GM12891 (cell line): ENCODE measurements at regions not wholly inside any gene's neighbourhood (a gene's known extent, or its start where the extent isn't known, plus 50 kb on each side); places are given as distances from the start of the nearest gene placed in this dataset.

Experiments
- DNase-seq: peaks from one replicate; pipeline ENCODE4 v3.0.0; 2011; ENCODE audit warnings: low spot score; ENCODE audit not compliant: insufficient read length
- FAIRE-seq: peaks from 2 replicates; lab custom pipeline; 2011; peaks lifted over from hg19 to GRCh38; lab: Jason Lieb, UNC
- PAX5 ChIP-seq: IDR thresholded peaks from 2 replicates; pipeline ENCODE4 v1.6.1; 2011; ENCODE audit warnings: low read length, moderate library complexity, mild to moderate bottlenecking; ENCODE audit not compliant: insufficient read depth, severe bottlenecking
- POLR2A ChIP-seq: IDR thresholded peaks from 2 replicates; pipeline ENCODE4 v1.6.1; 2011; ENCODE audit warnings: low read depth, low read length, control low read depth
- POLR2AphosphoS5 ChIP-seq: IDR thresholded peaks from 2 replicates; pipeline ENCODE4 v1.6.1; 2011; ENCODE audit warnings: low read depth, low read length, control low read depth
- POU2F2 ChIP-seq: IDR thresholded peaks from 2 replicates; pipeline ENCODE4 v1.6.1; 2011; ENCODE audit warnings: low read depth, mild to moderate bottlenecking, control low read depth, low read length, moderate library complexity
- SPI1 ChIP-seq: IDR thresholded peaks from 2 replicates; pipeline ENCODE4 v1.6.1; 2011; ENCODE audit warnings: low read depth, low read length, control low read depth
- TAF1 ChIP-seq: IDR thresholded peaks from 2 replicates; pipeline ENCODE4 v1.6.1; 2011; ENCODE audit warnings: low read depth, low read length, control low read depth

GRCh38 chrX:40511258-40511657, 69.5 kb upstream of the ATP6AP2 start:
- FAIRE-seq (no peak), DNase-seq (no peak)
- TF ChIP-seq POLR2AphosphoS5 (no peak), PAX5 (no peak), POU2F2 (no peak), POLR2A (no peak), SPI1 (no peak), TAF1 (no peak)

GRCh38 chrX:40508560-40508959, 72.2 kb upstream of the ATP6AP2 start:
- TF ChIP-seq POLR2AphosphoS5, result no peak
- no peak for TF ChIP-seq SPI1
- no peak for TF ChIP-seq PAX5
- no peak for TF ChIP-seq TAF1
- TF ChIP-seq POLR2A, result no peak
- no peak for TF ChIP-seq POU2F2
- DNase-seq (no peak), FAIRE-seq (no peak)

GRCh38 chrX:40506201-40506985, 74.4 kb upstream of the ATP6AP2 start:
- FAIRE-seq, result no peak
- no peak for DNase-seq
- no peak for TF ChIP-seq PAX5

GRCh38 chrX:40504801-40505605, 75.8 kb upstream of the ATP6AP2 start:
- FAIRE-seq (no peak), DNase-seq (no peak)
- TF ChIP-seq POLR2A, result no peak
- no peak for TF ChIP-seq PAX5
- TF ChIP-seq TAF1, result no peak
- TF ChIP-seq SPI1, result no peak
- no peak for TF ChIP-seq POLR2AphosphoS5
- no peak for TF ChIP-seq POU2F2

GRCh38 chrX:40503094-40503493, 77.7 kb upstream of the ATP6AP2 start:
- DNase-seq, result no peak
- TF ChIP-seq TAF1 (no peak), POLR2AphosphoS5 (no peak), POU2F2 (no peak), SPI1 (no peak), PAX5 (no peak), POLR2A (no peak)
- no peak for FAIRE-seq

GRCh38 chrX:40502688-40503087, 78.1 kb upstream of the ATP6AP2 start:
- no peak for DNase-seq
- no peak for FAIRE-seq
- TF ChIP-seq POLR2A (no peak), SPI1 (no peak), TAF1 (no peak), POU2F2 (no peak), PAX5 (no peak), POLR2AphosphoS5 (no peak)

GRCh38 chrX:40501164-40501855, 79.5 kb upstream of the ATP6AP2 start:
- FAIRE-seq, result no peak
- TF ChIP-seq POU2F2, result no peak
- TF ChIP-seq POLR2A, result no peak
- TF ChIP-seq SPI1, result no peak
- TF ChIP-seq POLR2AphosphoS5, result no peak
- no peak for TF ChIP-seq PAX5
- no peak for TF ChIP-seq TAF1
- no peak for DNase-seq

GRCh38 chrX:40496728-40497127, 84.0 kb upstream of the ATP6AP2 start:
- DNase-seq (no peak), FAIRE-seq (no peak)
- no peak for TF ChIP-seq POLR2AphosphoS5
- TF ChIP-seq PAX5, result no peak
- no peak for TF ChIP-seq SPI1
- TF ChIP-seq POU2F2, result no peak
- TF ChIP-seq TAF1, result no peak

- FAIRE-seq (no peak), DNase-seq (no peak)
- TF ChIP-seq TAF1 (no peak), SPI1 (no peak), POU2F2 (no peak), POLR2AphosphoS5 (no peak), POLR2A (no peak), PAX5 (no peak)
These were observed 85.1 kb upstream of the ATP6AP2 start for GRCh38 chrX:40495659-40496058.
